H1 (cell line): ENCODE measurements at regions not wholly inside any gene's neighbourhood (a gene's known extent, or its start where the extent isn't known, plus 50 kb on each side); places are given as distances from the start of the nearest gene placed in this dataset.

Experiments used
- CTCF ChIP-seq, 3 experiments: IDR thresholded peaks; 1 replicate in 2 of 3; 2 replicates in 1 of 3; pipeline versions ENCODE4 v1.5.1 to v1.6.1; 2011; ENCODE audit warnings: low read length in 3 of 3, mild to moderate bottlenecking in 3 of 3, inconsistent platforms in 2 of 3, low read depth in 1 of 3, moderate library complexity in 1 of 3; ENCODE audit not compliant: insufficient read depth in 1 of 3; ENCODE audit errors: control extremely low read depth in 1 of 3
- GABPA ChIP-seq: IDR thresholded peaks from 2 replicates; pipeline ENCODE4 v1.6.1; 2011; ENCODE audit warnings: mild to moderate bottlenecking, low read length, moderate library complexity, borderline replicate concordance; ENCODE audit not compliant: insufficient read depth

- TF ChIP-seq GABPA (no peak), CTCF (IDR thresholded peaks at IDR 0.05; ENCODE audit: control extremely low read depth in 1 of 3, insufficient read depth in 1 of 3, low read depth in 1 of 3, low read length in 3 of 3) (no peak)
These were observed 213.3 kb upstream of the CFAP20DC start for GRCh38 chr3:59263152-59263551.
